Fibroblast of mammary gland (primary cell): ENCODE measurements at regions not wholly inside any gene's neighbourhood (a gene's known extent, or its start where the extent isn't known, plus 50 kb on each side); places are given as distances from the start of the nearest gene placed in this dataset.
A peak's percentile ranks its signal among the peaks of the same experiment; 100 is the strongest.
"Not testable (repeated sequence)": the region's sequence is repeated elsewhere in the genome, so short reads cannot be mapped to it uniquely, and the experiment has no call there.

Source experiments
- DNase-seq: peaks from one replicate; pipeline ENCODE4 v3.0.0-alpha.2; 2010; ENCODE audit warnings: low read depth
- H3K4me3 ChIP-seq: 2 replicates; pipeline ENCODE4 v1.5.1; 2011; ENCODE audit warnings: low read depth, mild to moderate bottlenecking, low read length, moderate library complexity; ENCODE audit not compliant: control insufficient read depth
- TF ChIP-seq, protein P1 (sequence below): conservative IDR thresholded peaks from 2 replicates; pipeline ENCODE4 v1.5.1; 2011; ENCODE audit warnings: low read depth, low read length, inconsistent platforms; ENCODE audit not compliant: control insufficient read depth, insufficient read depth

DNA sequence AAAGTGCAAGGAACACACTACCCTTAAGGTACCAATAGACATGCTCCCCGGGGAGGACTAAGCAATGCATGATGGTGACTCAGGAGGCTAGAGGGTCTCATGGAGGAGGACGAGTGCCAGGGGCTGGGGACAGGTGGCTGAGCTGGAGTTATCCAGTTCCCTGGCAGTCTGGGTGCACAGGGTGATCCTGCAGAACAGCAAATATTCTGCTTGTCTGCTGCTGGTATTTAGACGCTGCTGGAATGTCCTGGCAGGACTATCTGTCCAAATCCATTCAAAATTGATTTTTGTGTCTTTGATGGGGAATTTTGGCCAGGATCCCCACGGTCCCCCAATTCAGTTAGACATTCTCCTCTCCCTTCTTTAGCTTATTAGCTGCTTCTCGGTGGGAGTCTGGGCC lies 138.7 kb downstream of the C12orf75 start:
- TF ChIP-seq, protein P1, sequence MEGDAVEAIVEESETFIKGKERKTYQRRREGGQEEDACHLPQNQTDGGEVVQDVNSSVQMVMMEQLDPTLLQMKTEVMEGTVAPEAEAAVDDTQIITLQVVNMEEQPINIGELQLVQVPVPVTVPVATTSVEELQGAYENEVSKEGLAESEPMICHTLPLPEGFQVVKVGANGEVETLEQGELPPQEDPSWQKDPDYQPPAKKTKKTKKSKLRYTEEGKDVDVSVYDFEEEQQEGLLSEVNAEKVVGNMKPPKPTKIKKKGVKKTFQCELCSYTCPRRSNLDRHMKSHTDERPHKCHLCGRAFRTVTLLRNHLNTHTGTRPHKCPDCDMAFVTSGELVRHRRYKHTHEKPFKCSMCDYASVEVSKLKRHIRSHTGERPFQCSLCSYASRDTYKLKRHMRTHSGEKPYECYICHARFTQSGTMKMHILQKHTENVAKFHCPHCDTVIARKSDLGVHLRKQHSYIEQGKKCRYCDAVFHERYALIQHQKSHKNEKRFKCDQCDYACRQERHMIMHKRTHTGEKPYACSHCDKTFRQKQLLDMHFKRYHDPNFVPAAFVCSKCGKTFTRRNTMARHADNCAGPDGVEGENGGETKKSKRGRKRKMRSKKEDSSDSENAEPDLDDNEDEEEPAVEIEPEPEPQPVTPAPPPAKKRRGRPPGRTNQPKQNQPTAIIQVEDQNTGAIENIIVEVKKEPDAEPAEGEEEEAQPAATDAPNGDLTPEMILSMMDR, result no peak
- no peak for DNase-seq
- H3K4me3 ChIP-seq, result no peak overlapping the region

DNA sequence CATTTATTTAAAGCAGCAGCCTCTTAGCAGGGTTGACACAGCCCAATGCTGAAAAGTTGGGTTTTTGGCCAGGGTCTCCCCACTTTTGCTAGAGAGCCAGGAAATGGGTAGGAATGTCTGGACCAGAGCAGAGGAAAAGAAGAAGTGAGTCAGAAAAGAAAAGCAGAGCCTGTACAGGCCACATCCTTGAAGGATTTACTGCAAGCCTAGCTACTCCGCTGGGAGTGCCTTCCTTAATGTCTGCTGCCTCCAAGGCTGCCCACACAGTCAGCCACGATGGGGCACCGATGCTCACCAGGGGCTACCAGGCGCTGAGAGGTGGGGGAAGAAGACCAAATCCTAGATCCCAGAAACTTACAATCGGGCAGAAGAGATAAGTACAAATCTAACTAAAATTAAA lies 139.2 kb downstream of the C12orf75 start:
- no peak for DNase-seq
- H3K4me3 ChIP-seq, result no peak overlapping the region
- TF ChIP-seq, protein P1, result no peak

DNA sequence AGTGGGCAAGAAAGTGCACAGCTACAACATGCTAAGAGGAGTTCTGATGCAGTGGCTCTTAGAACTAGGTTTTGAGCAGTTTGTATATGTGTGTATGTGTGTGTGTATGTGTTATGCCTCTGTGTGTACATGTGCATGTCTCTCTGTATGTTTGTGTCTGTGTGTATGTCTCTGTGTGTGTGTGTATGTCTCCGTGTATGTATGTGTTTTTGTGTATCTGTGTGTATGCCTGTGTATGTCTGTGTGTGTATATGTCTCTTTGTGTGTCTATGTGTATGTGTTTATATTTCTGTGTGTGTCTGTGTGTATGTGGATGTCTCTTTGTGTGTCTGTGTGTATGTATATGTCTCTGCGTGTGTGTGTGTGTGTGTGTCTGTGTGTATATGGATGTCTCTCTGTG lies 139.6 kb downstream of the C12orf75 start:
- TF ChIP-seq, protein P1, result no peak
- DNase-seq, result no peak
- no peak overlapping the region for H3K4me3 ChIP-seq

DNA sequence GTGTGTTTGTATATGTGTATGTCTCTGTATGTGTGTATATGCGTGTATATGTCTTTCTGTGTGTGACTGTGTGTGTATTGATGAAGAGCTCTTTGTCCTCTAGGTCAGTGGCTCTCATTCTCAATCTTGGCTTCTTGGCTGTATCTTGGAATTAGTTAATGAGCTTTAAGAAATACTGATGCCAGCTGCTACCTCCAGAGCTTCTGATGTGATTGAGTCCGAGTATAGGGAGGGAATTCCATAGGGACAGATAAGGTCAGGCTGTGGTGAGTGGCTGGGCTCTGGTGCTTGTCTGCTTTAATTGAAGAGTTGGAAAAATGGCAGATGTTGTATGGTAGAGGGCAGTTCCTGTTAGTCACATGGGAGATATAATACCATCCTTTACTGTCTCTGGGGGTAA lies 140.1 kb downstream of the C12orf75 start:
- H3K4me3 ChIP-seq, result no peak overlapping the region
- no peak for DNase-seq
- TF ChIP-seq, protein P1, result no peak

DNA sequence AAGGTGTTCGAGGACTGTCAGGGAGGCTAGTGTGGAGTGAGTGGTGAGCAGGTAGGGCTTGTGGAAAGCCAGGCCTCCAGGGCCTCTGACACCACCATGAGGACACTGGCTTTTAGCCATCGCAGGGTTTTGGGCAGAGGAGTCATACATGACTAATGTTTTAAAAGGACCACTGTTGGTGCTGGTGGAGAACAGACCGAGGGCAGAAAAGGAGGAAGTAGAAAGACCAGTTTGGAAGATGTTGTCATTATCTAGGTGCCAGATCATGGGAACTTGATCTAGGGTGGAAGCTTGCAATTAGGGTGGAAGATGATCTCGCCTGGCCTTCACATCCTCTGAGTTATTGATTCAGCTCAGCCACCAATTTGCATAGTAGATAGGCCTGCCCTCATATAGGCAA lies 144.2 kb downstream of the C12orf75 start:
- no peak overlapping the region for H3K4me3 ChIP-seq
- TF ChIP-seq, protein P1, result no peak
- DNase-seq, result peak; percentile 33

DNA sequence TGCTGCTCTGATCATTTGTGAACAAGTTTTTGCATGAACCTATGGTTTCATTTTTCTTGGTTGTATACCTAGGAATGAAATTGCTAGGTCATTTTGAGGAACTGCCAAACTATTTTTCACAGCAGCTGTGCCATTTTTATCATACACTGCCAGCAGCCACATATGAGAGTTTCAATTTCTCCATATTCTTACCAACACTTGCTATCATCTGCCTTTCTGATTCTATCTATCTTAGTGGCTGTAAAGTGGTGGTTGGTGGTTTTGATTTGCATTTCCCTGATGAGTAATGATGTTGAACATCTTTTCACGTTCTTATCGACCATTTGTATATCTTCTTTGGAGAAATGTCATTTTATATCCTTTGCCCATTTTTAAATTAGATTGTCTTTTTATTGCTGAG lies 146.1 kb downstream of the C12orf75 start:
- H3K4me3 ChIP-seq, result no peak overlapping the region
- no peak for DNase-seq
- TF ChIP-seq, protein P1, result no peak

DNA sequence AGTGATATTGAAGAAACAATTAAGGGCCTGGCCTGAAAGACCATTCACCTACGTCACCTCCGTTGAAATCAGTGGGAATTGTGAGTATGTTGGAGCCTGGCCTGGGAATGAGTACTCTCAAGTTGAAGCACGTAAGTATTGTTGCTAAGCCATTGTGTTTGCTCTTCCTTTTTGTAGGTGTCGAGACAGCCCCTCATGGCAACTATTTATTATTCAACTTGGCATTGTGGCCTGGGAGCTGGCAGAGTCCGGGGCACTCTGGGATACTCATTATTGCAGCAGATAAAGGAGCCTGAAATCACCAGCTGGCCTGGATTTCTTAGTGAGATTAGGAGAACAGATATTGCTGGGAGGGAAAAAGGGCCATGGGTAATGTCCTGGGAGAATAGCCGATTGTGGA lies 147.4 kb downstream of the C12orf75 start:
- DNase-seq, result no peak
- H3K4me3 ChIP-seq, result no peak overlapping the region
- TF ChIP-seq, protein P1, result no peak

DNA sequence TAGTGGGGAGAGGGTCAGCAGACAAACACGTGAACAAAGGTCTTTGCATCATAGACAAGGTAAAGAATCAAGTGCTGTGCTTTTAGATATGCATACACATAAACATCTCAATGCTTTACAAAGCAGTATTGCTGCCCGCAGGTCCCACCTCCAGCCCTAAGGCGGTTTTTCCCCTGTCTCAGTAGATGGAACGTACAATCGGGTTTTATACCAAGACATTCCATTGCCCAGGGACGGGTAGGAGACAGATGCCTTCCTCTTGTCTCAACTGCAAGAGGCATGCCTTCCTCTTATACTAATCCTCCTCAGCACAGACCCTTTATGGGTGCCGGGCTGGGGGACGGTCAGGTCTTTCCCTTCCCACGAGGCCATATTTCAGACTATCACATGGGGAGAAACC lies 148.3 kb downstream of the C12orf75 start:
- not testable (repeated sequence) for DNase-seq, H3K4me3 ChIP-seq
